Activated naive CD8-positive, alpha-beta T cell treated with anti-CD3 and anti-CD28 coated beads, Interleukin-2, amount 10 ng/mL, durations not matched to agents 7 days and 5 days (primary cell): ENCODE measurements at regions not wholly inside any gene's neighbourhood (a gene's known extent, or its start where the extent isn't known, plus 50 kb on each side); places are given as distances from the start of the nearest gene placed in this dataset.
A peak's percentile ranks its signal among the peaks of the same experiment; 100 is the strongest.
"Not testable (repeated sequence)": the region's sequence is repeated elsewhere in the genome, so short reads cannot be mapped to it uniquely, and the experiment has no call there.

Source experiments
- ATAC-seq: fragments of 150-1000 bp; cut with Tn5 transposase; one replicate; pipeline ENCODE4 v1.10.0; 2021; ENCODE audit warnings: low read depth, moderate library complexity
- POLR2A ChIA-PET: fragments of 350-600 bp; sonication (Branson Sonifier 250); formaldehyde crosslinking; loops from one replicate; lab custom pipeline; 2021; ENCODE audit warnings: antibody characterized with exemption; lab: Charles Lee
- DNase-seq: peaks from one replicate; pipeline ENCODE4 v3.0.0; 2021
- H3K27ac Mint-ChIP-seq: one replicate; pipeline ENCODE4 v1.8.0; 2022; ENCODE audit warnings: mild to moderate bottlenecking, mixed read lengths
- H3K27me3 Mint-ChIP-seq: one replicate; pipeline ENCODE4 v1.8.0; 2022; ENCODE audit warnings: mild to moderate bottlenecking, moderate library complexity, mixed read lengths
- H3K36me3 Mint-ChIP-seq: one replicate; pipeline ENCODE4 v1.8.0; 2021; ENCODE audit warnings: mild to moderate bottlenecking, mixed read lengths
- H3K4me1 Mint-ChIP-seq: one replicate; pipeline ENCODE4 v1.8.0; 2021; ENCODE audit warnings: mixed read lengths
- H3K4me3 Mint-ChIP-seq: one replicate; pipeline ENCODE4 v1.8.0; 2022; ENCODE audit warnings: mild to moderate bottlenecking, moderate library complexity, mixed read lengths
- H3K9me3 Mint-ChIP-seq: one replicate; pipeline ENCODE4 v1.8.0; 2021; ENCODE audit warnings: mixed read lengths

GRCh38 chr2:153287109-153287801 is 191.3 kb downstream of the RPRM start:
- H3K27ac Mint-ChIP-seq = no peak overlapping the region
- POLR2A ChIA-PET = no interaction called here
- ATAC-seq = no peak
- peaks cover 3% of the 10 kb centered on the region for H3K27me3 Mint-ChIP-seq
- H3K4me1 Mint-ChIP-seq = peaks cover 2% of the 10 kb centered on the region
- H3K4me3 Mint-ChIP-seq = no peak overlapping the region
- H3K36me3 Mint-ChIP-seq = no peaks in the 10 kb centered on the region
- peaks cover 2% of the 10 kb centered on the region for H3K9me3 Mint-ChIP-seq
- no peak for DNase-seq

DNA sequence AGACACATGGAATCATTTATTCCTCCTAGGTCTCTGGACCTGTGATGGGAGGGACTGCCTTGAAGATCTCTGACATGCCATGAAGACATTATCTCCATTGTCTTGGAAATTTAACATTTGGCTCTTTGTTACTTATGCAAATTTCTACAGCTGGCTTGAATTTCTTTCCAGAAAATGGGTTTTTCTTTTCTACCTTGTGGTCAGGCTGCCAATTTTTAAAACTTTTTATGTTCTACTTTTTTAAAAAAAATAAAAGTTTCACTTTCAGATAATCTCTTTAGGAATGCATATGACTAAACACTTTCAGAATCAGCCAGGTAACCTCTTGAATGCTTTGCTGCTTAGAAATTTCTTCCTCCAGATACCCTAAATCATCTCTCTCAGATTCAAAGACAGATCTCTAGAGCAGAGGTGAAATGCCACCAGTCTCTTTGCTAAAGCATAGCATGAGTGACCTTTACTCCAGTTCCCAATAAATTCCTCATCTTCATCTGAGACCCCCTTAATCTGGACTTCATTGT is 209.6 kb downstream of the RPRM start:
- DNase-seq (no peak), ATAC-seq (no peak)
- Mint-ChIP-seq H3K9me3 (no peaks in the 10 kb centered on the region), H3K27me3 (no peaks in the 10 kb centered on the region), H3K36me3 (peaks cover 1% of the 10 kb centered on the region), H3K27ac (no peak overlapping the region), H3K4me1 (no peaks in the 10 kb centered on the region), H3K4me3 (no peak overlapping the region)
- POLR2A ChIA-PET = no interaction called here

DNA sequence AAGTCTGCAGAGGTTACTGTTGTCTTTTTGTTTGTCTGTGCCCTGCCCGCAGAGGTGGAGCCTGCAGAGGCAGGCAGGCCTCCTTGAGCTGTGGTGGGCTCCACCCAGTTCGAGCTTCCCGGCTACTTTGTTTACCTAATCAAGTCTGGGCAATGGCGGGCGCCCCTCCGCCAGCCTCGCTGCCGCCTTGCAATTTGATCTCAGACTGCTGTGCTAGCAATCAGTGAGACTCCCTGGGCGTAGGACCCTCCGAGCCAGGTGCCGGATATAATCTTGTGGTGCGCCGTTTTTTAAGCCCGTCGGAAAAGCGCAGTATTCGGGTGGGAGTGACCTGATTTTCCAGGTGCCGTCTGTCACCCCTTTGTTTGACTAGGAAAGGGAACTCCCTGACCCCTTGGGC is 221.7 kb downstream of the RPRM start:
- H3K36me3 Mint-ChIP-seq, H3K4me3 Mint-ChIP-seq, H3K27ac Mint-ChIP-seq, H3K27me3 Mint-ChIP-seq, H3K4me1 Mint-ChIP-seq, POLR2A ChIA-PET, DNase-seq, ATAC-seq, H3K9me3 Mint-ChIP-seq: not testable (repeated sequence)

- POLR2A ChIA-PET, H3K27me3 Mint-ChIP-seq, H3K4me1 Mint-ChIP-seq, ATAC-seq, H3K27ac Mint-ChIP-seq, DNase-seq, H3K4me3 Mint-ChIP-seq, H3K9me3 Mint-ChIP-seq, H3K36me3 Mint-ChIP-seq: not testable (repeated sequence)
Measured at GRCh38 chr2:153246636-153247035, 231.9 kb downstream of the RPRM start.

GRCh38 chr2:153235516-153235915 is 243.0 kb downstream of the RPRM start:
- H3K27ac Mint-ChIP-seq = peak overlapping the region; percentile 78
- H3K27me3 Mint-ChIP-seq = peaks cover 2% of the 10 kb centered on the region
- H3K4me3 Mint-ChIP-seq = peak overlapping the region; percentile 28
- H3K36me3 Mint-ChIP-seq = peaks cover 2% of the 10 kb centered on the region
- peaks cover 4% of the 10 kb centered on the region for H3K9me3 Mint-ChIP-seq
- H3K4me1 Mint-ChIP-seq = peaks cover 20% of the 10 kb centered on the region
- POLR2A ChIA-PET = no interaction called here
- ATAC-seq (peak; percentile 98), DNase-seq (no peak)

DNA sequence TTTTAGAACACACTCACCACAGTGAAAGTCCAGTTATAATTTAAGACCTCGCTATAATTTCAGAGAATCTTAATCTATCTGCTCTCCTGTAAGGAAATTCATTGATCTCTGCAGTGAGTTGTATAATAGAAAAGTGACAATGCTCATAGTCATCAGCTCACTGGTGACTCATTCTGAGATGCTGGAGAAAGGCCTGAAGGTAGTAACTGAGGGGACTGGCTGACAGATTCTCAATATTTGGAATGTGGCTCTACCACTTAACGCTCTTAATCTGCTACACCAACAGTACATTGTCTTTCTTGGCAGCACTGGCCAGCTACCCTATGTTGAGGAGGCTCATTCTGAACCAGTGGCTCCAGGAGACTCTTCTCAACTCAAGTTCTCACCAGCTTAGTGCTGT is 246.1 kb downstream of the RPRM start:
- Mint-ChIP-seq H3K4me1 (peaks cover 20% of the 10 kb centered on the region), H3K27me3 (peaks cover 2% of the 10 kb centered on the region), H3K4me3 (no peak overlapping the region), H3K9me3 (peaks cover 1% of the 10 kb centered on the region), H3K36me3 (peaks cover 2% of the 10 kb centered on the region), H3K27ac (no peak overlapping the region)
- ATAC-seq = no peak
- POLR2A ChIA-PET = no interaction called here
- DNase-seq = no peak

DNA sequence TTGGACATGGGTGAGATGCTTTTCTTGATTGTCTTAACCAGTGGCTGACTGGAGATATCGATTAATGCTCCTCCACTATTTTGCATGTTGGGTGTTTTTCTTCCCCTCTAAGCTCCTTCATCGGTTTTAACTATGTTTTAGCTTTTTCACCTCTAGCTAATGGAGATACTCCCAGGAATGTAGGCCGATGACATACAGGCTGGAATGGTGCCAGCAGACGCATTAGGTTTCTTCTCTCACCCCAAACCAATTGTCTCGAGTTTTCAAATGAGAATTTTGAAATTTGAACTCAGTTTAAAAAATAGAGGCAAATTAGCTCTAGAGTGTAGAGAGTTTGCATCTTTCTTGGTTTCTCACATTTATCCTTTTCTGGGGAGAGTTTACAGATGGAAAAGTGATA is 247.6 kb downstream of the RPRM start:
- peaks cover 2% of the 10 kb centered on the region for H3K9me3 Mint-ChIP-seq
- POLR2A ChIA-PET = no interaction called here
- H3K27ac Mint-ChIP-seq = no peak overlapping the region
- peaks cover 4% of the 10 kb centered on the region for H3K27me3 Mint-ChIP-seq
- H3K4me3 Mint-ChIP-seq = no peak overlapping the region
- no peak for ATAC-seq
- no peak for DNase-seq
- H3K4me1 Mint-ChIP-seq = peaks cover 18% of the 10 kb centered on the region
- no peaks in the 10 kb centered on the region for H3K36me3 Mint-ChIP-seq

DNA sequence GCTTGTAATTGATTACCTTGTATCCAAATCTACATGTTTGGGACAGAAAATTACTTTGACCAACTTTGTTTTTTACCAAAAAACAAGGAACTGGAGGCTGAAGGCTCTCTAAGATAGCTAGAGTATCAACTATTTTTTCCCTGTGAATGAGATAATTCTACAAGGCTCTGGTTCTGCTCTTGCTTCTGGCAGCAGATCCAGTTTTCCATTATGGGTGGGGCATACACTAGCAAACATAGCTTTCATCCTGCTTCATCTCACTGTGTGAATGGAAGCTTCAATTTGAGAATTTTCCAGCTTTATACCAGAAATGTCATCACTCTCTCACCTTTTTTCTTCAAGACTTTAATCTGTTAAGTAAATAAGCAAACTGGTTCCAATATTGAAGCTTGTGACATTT is 249.7 kb downstream of the RPRM start:
- POLR2A ChIA-PET = no interaction called here
- Mint-ChIP-seq H3K9me3 (peaks cover 10% of the 10 kb centered on the region), H3K36me3 (no peaks in the 10 kb centered on the region), H3K4me3 (no peak overlapping the region), H3K27ac (no peak overlapping the region), H3K4me1 (peaks cover 2% of the 10 kb centered on the region), H3K27me3 (peaks cover 4% of the 10 kb centered on the region)
- ATAC-seq (no peak), DNase-seq (no peak)

DNA sequence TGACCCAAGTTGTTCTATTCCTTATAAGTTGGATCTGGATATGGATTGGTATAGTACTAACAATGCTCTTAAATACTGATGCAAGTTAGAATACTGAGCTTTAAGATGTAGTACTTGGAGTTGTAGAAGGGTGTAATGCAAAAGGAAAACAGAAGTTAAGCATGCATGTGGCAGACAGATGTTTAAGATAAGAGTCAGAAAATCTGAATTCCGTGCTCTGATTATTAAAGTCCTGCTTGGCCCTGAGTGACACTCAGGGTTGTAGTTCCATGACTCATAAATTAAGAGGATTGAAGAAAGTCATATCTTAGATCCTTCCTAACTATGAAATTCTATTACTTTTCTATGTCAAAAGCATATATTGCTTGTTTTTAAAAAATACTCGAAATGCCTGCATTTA is 250.6 kb downstream of the RPRM start:
- H3K36me3 Mint-ChIP-seq = no peaks in the 10 kb centered on the region
- no peak for ATAC-seq
- H3K27me3 Mint-ChIP-seq = peaks cover 4% of the 10 kb centered on the region
- POLR2A ChIA-PET = no interaction called here
- H3K27ac Mint-ChIP-seq = no peak overlapping the region
- peaks cover 11% of the 10 kb centered on the region for H3K9me3 Mint-ChIP-seq
- peaks cover 2% of the 10 kb centered on the region for H3K4me1 Mint-ChIP-seq
- H3K4me3 Mint-ChIP-seq = no peak overlapping the region
- DNase-seq = no peak

DNA sequence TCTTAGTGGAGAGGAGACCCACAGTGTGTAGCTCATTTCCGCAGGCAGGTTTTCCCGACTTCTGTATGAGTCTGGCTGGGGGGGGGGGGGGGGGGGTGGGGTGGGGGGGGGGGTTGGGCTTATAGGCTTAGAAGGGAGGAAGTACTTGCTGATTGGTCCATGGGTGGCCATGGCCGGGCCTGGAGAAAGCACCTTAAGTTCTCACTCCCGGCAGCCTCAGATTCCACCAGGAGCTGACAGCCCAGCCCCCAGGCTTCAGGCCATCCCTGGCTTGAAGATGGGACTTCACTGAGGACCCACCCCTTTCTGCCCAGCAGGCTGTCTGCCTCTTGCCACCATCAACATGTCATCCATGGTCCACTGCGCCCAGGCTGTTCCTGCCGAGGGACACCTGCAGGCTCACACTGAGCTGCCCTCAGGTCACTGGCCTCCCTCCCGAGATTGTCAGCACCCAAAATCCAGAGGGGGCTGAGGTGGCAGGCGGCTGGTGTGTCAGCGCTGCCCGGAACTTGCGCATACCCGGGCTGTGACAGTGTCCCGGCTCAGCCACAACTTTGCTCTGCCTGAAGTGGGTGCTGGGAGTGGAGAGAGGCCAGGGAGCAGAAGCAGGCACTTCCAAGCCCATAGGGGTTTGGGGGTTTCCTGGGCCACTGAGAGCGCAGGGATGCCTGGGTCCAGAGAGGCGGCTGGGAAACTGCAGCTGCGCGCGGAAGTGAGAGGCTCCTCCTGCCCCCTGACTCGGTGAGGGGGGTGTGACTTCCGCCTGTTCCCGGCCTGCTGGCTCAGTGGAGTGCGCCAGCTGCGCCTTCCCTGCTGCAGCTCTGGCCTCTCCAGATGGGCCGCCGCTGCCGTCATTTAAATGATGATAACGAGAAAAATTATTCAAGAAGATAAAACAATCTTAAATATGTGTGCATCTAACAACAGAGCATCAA is 256.1 kb downstream of the RPRM start:
- Mint-ChIP-seq H3K4me3 (no peak overlapping the region), H3K27me3 (peaks cover 1% of the 10 kb centered on the region), H3K36me3 (no peaks in the 10 kb centered on the region), H3K9me3 (peaks cover 12% of the 10 kb centered on the region), H3K27ac (no peak overlapping the region), H3K4me1 (no peaks in the 10 kb centered on the region)
- POLR2A ChIA-PET = no interaction called here
- DNase-seq (no peak), ATAC-seq (no peak)

DNA sequence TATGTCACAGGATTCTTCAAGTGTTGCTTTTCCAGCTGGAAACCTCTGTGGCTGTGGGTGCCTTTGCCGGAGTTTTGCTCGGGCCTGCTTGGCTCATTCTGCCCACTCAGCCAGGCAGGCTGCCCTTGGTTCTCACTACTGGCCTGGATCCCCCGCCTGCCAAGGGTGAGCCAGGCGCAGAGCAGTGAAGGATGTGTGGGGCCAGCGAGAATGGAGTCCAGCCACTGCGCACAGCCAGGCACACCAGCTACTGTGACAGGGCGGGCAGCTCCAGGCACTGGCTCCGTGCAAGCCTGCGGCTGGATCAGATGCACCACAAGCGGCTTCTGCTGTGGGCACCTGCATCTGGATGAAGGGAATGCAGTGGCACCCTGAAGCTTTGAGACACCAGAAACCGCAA is 257.1 kb downstream of the RPRM start:
- no peak overlapping the region for H3K27ac Mint-ChIP-seq
- H3K27me3 Mint-ChIP-seq = no peaks in the 10 kb centered on the region
- no peaks in the 10 kb centered on the region for H3K4me1 Mint-ChIP-seq
- DNase-seq (no peak), ATAC-seq (no peak)
- POLR2A ChIA-PET = no interaction called here
- H3K4me3 Mint-ChIP-seq = no peak overlapping the region
- H3K36me3 Mint-ChIP-seq = no peaks in the 10 kb centered on the region
- peaks cover 10% of the 10 kb centered on the region for H3K9me3 Mint-ChIP-seq

- DNase-seq = no peak
- Mint-ChIP-seq H3K4me1 (no peaks in the 10 kb centered on the region), H3K36me3 (no peaks in the 10 kb centered on the region), H3K27ac (no peak overlapping the region), H3K9me3 (peaks cover 10% of the 10 kb centered on the region), H3K27me3 (no peaks in the 10 kb centered on the region), H3K4me3 (no peak overlapping the region)
- POLR2A ChIA-PET = no interaction called here
- ATAC-seq = no peak
Measured at GRCh38 chr2:153221087-153221486, 257.5 kb downstream of the RPRM start.

DNA sequence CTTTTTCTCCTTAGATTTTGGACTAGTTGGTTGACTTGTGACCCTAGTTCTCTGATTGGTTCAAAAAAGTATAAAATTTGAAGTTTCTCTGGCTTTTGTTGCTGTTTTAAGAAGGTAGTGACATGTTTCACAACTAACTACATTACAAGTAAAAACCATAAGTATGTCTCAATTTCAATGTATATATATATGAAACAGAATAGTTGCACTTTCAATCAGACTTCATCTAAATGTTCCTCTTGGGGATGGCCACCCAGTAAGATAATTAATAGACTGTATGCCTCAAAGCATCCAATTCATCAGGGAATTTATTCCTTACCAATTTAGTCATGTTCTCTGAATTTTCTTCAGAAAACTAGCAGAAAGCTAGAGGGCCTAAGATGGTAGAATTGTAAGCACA is 259.7 kb downstream of the RPRM start:
- no peak for DNase-seq
- Mint-ChIP-seq H3K4me3 (no peak overlapping the region), H3K27me3 (no peaks in the 10 kb centered on the region), H3K4me1 (no peaks in the 10 kb centered on the region), H3K27ac (no peak overlapping the region), H3K9me3 (peaks cover 2% of the 10 kb centered on the region), H3K36me3 (no peaks in the 10 kb centered on the region)
- no peak for ATAC-seq
- POLR2A ChIA-PET = no interaction called here

- Mint-ChIP-seq H3K4me1 (no peaks in the 10 kb centered on the region), H3K27ac (no peak overlapping the region), H3K27me3 (no peaks in the 10 kb centered on the region), H3K36me3 (no peaks in the 10 kb centered on the region), H3K9me3 (no peaks in the 10 kb centered on the region), H3K4me3 (no peak overlapping the region)
- POLR2A ChIA-PET = no interaction called here
- ATAC-seq (no peak), DNase-seq (no peak)
Measured at GRCh38 chr2:153214337-153214736, 264.2 kb downstream of the RPRM start.
